Erythroblast (primary cell): ENCODE measurements at regions not wholly inside any gene's neighbourhood (a gene's known extent, or its start where the extent isn't known, plus 50 kb on each side); places are given as distances from the start of the nearest gene placed in this dataset.

ENCODE experiments used
- GATA1 ChIP-seq: IDR thresholded peaks from 2 replicates; pipeline ENCODE4 v1.6.1; 2011; ENCODE audit warnings: low read depth, mild to moderate bottlenecking, control low read depth, low read length, moderate library complexity
- POLR2A ChIP-seq: IDR thresholded peaks from 2 replicates; pipeline ENCODE4 v1.6.1; 2011; ENCODE audit warnings: mild to moderate bottlenecking, low read length

DNA sequence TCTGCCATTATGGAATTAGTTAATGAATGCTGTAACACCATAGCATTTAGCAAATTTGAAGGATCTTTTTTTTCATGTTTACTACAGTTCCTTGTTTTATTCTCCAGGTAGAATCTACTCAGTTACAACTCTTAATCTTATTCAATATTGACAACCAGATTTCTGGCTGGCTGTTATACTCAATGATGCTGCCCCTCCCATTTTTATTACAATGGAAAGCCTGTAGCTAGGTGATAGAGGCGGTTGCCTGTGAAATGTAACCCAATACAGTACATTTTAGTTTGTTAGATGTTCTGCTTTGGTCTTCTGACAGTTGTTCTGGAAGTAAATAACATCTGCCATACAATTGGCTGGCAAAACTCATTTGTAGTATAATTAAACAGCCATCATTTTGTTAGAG, 294.2 kb downstream of the DMRTA1 start:
- TF ChIP-seq POLR2A, result no peak
- no peak for TF ChIP-seq GATA1
